Muscle layer of duodenum (tissue), 2 donors: ENCODE measurements at regions not wholly inside any gene's neighbourhood (a gene's known extent, or its start where the extent isn't known, plus 50 kb on each side); places are given as distances from the start of the nearest gene placed in this dataset.

Experiments
- H3K27ac ChIP-seq: one replicate; pipeline ENCODE4 v1.7.0; 2013; ENCODE audit warnings: mild to moderate bottlenecking, low read length
- H3K27me3 ChIP-seq: one replicate; pipeline ENCODE4 v1.7.0; 2013; ENCODE audit warnings: low read depth, mild to moderate bottlenecking, control low read depth, low read length
- H3K36me3 ChIP-seq, 2 donors: one replicate each; pipeline ENCODE4 v1.7.0; 2013; ENCODE audit warnings: low read length in 2 of 2, control low read depth in 1 of 2, mild to moderate bottlenecking in 1 of 2; ENCODE audit not compliant: insufficient read depth in 2 of 2, control insufficient read depth in 1 of 2
- H3K4me1 ChIP-seq, 2 donors: one replicate each; pipeline ENCODE4 v1.7.0; 2013; ENCODE audit warnings: low read length in 2 of 2, mild to moderate bottlenecking in 2 of 2, control low read depth in 1 of 2, moderate library complexity in 1 of 2; ENCODE audit not compliant: insufficient read depth in 2 of 2, control insufficient read depth in 1 of 2
- H3K4me3 ChIP-seq, 2 donors: one replicate each; pipeline ENCODE4 v1.7.0; 2013; ENCODE audit warnings: low read length in 2 of 2, low read depth in 1 of 2, mild to moderate bottlenecking in 1 of 2
- H3K9me3 ChIP-seq, 2 donors: one replicate each; pipeline ENCODE4 v1.7.0; 2013; ENCODE audit warnings: low read length in 2 of 2, control low read depth in 1 of 2, mild to moderate bottlenecking in 1 of 2; ENCODE audit not compliant: control insufficient read depth in 1 of 2
- donor health status: healthy.

- H3K4me1 ChIP-seq: peaks cover 0 to 15% of the 10 kb centered on the region in 2 donors
- H3K27ac ChIP-seq: no peak overlapping the region
- H3K27me3 ChIP-seq: no peaks in the 10 kb centered on the region
- no peak overlapping the region for H3K4me3 ChIP-seq
- H3K9me3 ChIP-seq: no peaks in the 10 kb centered on the region
- no peaks in the 10 kb centered on the region for H3K36me3 ChIP-seq
These were observed 128.1 kb downstream of the SIPA1L2 start for GRCh38 chr1:232501854-232502253.

GRCh38 chr1:232499188-232499587 lies 130.7 kb downstream of the SIPA1L2 start:
- H3K9me3 ChIP-seq: no peaks in the 10 kb centered on the region
- no peaks in the 10 kb centered on the region for H3K36me3 ChIP-seq
- H3K4me3 ChIP-seq: no peak overlapping the region
- H3K4me1 ChIP-seq: peaks cover 0 to 15% of the 10 kb centered on the region in 2 donors
- H3K27ac ChIP-seq: no peak overlapping the region
- no peaks in the 10 kb centered on the region for H3K27me3 ChIP-seq

- no peaks in the 10 kb centered on the region for H3K27me3 ChIP-seq
- H3K4me3 ChIP-seq: no peak overlapping the region
- no peaks in the 10 kb centered on the region for H3K9me3 ChIP-seq
- H3K36me3 ChIP-seq: peaks cover 8 to 18% of the 10 kb centered on the region in 2 donors
- H3K4me1 ChIP-seq: no peaks in the 10 kb centered on the region
- no peak overlapping the region for H3K27ac ChIP-seq
These were observed 136.1 kb downstream of the SIPA1L2 start for GRCh38 chr1:232493869-232494268.

GRCh38 chr1:232489256-232489655 lies 140.7 kb downstream of the SIPA1L2 start:
- no peak overlapping the region for H3K4me3 ChIP-seq
- H3K27ac ChIP-seq: no peak overlapping the region
- H3K36me3 ChIP-seq: peaks cover 8 to 18% of the 10 kb centered on the region in 2 donors
- H3K27me3 ChIP-seq: no peaks in the 10 kb centered on the region
- no peaks in the 10 kb centered on the region for H3K4me1 ChIP-seq
- no peaks in the 10 kb centered on the region for H3K9me3 ChIP-seq

GRCh38 chr1:232487236-232487635 lies 142.7 kb downstream of the SIPA1L2 start:
- Histone ChIP-seq H3K27me3 (no peaks in the 10 kb centered on the region), H3K4me1 (peaks cover 0 to 3% of the 10 kb centered on the region in 2 donors), H3K27ac (no peak overlapping the region), H3K9me3 (no peaks in the 10 kb centered on the region), H3K4me3 (no peak overlapping the region), H3K36me3 (peaks cover 21 to 23% of the 10 kb centered on the region in 2 donors)

- peaks cover 0 to 3% of the 10 kb centered on the region in 2 donors for H3K4me1 ChIP-seq
- H3K27me3 ChIP-seq: no peaks in the 10 kb centered on the region
- H3K4me3 ChIP-seq: no peak overlapping the region
- no peak overlapping the region for H3K27ac ChIP-seq
- no peaks in the 10 kb centered on the region for H3K9me3 ChIP-seq
- peaks cover 20 to 23% of the 10 kb centered on the region in 2 donors for H3K36me3 ChIP-seq
These were observed 143.3 kb downstream of the SIPA1L2 start for GRCh38 chr1:232486454-232487207.

- no peak overlapping the region for H3K4me3 ChIP-seq
- peaks cover 17% of the 10 kb centered on the region in 2 donors for H3K36me3 ChIP-seq
- H3K27me3 ChIP-seq: no peaks in the 10 kb centered on the region
- H3K9me3 ChIP-seq: no peaks in the 10 kb centered on the region
- peaks cover 0 to 3% of the 10 kb centered on the region in 2 donors for H3K4me1 ChIP-seq
- no peak overlapping the region for H3K27ac ChIP-seq
These were observed 143.9 kb downstream of the SIPA1L2 start for GRCh38 chr1:232486006-232486405.

GRCh38 chr1:232484856-232485255 lies 145.1 kb downstream of the SIPA1L2 start:
- Histone ChIP-seq H3K36me3 (peaks cover 5 to 13% of the 10 kb centered on the region in 2 donors), H3K27me3 (no peaks in the 10 kb centered on the region), H3K4me1 (peaks cover 0 to 3% of the 10 kb centered on the region in 2 donors), H3K4me3 (no peak overlapping the region), H3K9me3 (no peaks in the 10 kb centered on the region), H3K27ac (peak overlapping the region; percentile 32)

GRCh38 chr1:232483826-232484225 lies 146.1 kb downstream of the SIPA1L2 start:
- Histone ChIP-seq H3K9me3 (no peaks in the 10 kb centered on the region), H3K4me1 (peaks cover 0 to 3% of the 10 kb centered on the region in 2 donors), H3K4me3 (no peak overlapping the region), H3K36me3 (peaks cover 10 to 21% of the 10 kb centered on the region in 2 donors), H3K27ac (peak overlapping the region; percentile 36), H3K27me3 (no peaks in the 10 kb centered on the region)

- Histone ChIP-seq H3K9me3 (no peaks in the 10 kb centered on the region), H3K27me3 (no peaks in the 10 kb centered on the region), H3K4me1 (peaks cover 0 to 3% of the 10 kb centered on the region in 2 donors), H3K4me3 (no peak overlapping the region), H3K27ac (no peak overlapping the region), H3K36me3 (peaks cover 16 to 21% of the 10 kb centered on the region in 2 donors)
These were observed 148.8 kb downstream of the SIPA1L2 start for GRCh38 chr1:232481091-232481490.

- Histone ChIP-seq H3K36me3 (peaks cover 12 to 16% of the 10 kb centered on the region in 2 donors), H3K27ac (no peak overlapping the region), H3K9me3 (no peaks in the 10 kb centered on the region), H3K4me1 (no peaks in the 10 kb centered on the region), H3K4me3 (no peak overlapping the region), H3K27me3 (no peaks in the 10 kb centered on the region)
These were observed 152.2 kb downstream of the SIPA1L2 start for GRCh38 chr1:232477728-232478127.

GRCh38 chr1:232476538-232476950 lies 153.4 kb downstream of the SIPA1L2 start:
- no peak overlapping the region for H3K4me3 ChIP-seq
- no peaks in the 10 kb centered on the region for H3K4me1 ChIP-seq
- no peaks in the 10 kb centered on the region for H3K9me3 ChIP-seq
- H3K36me3 ChIP-seq: peaks cover 8 to 11% of the 10 kb centered on the region in 2 donors
- no peaks in the 10 kb centered on the region for H3K27me3 ChIP-seq
- no peak overlapping the region for H3K27ac ChIP-seq
